Liver (tissue), 8 donors: ENCODE measurements at regions not wholly inside any gene's neighbourhood (a gene's known extent, or its start where the extent isn't known, plus 50 kb on each side); places are given as distances from the start of the nearest gene placed in this dataset.

Experiments used
- DNase-seq: peaks from one replicate; pipeline ENCODE4 v3.0.0-alpha.2; 2017; ENCODE audit warnings: low spot score
- H3K27ac ChIP-seq, 2 donors: one replicate each; pipeline ENCODE4 v1.7.0; 2013; ENCODE audit warnings: inconsistent platforms in 2 of 2, low read length in 2 of 2, control low read depth in 1 of 2, low read depth in 1 of 2, mild to moderate bottlenecking in 1 of 2
- H3K27me3 ChIP-seq, 4 donors: one replicate each; pipeline versions ENCODE4 v1.6.1 to v1.7.0; 2013; ENCODE audit warnings: low read length in 3 of 4, inconsistent platforms in 1 of 4, mild to moderate bottlenecking in 1 of 4, moderate library complexity in 1 of 4; ENCODE audit not compliant: control insufficient read depth in 4 of 4, insufficient read depth in 4 of 4
- H3K36me3 ChIP-seq, 4 donors: one replicate each; pipeline versions ENCODE4 v1.6.1 to v1.7.0; 2013; ENCODE audit warnings: low read length in 3 of 4, mild to moderate bottlenecking in 3 of 4, low read depth in 1 of 4, moderate library complexity in 1 of 4; ENCODE audit not compliant: control insufficient read depth in 4 of 4, insufficient read depth in 3 of 4
- H3K4me1 ChIP-seq, 4 donors: one replicate each; pipeline versions ENCODE4 v1.6.1 to v1.7.0; 2013; ENCODE audit warnings: low read length in 3 of 4, mild to moderate bottlenecking in 3 of 4, moderate library complexity in 1 of 4; ENCODE audit not compliant: control insufficient read depth in 4 of 4, insufficient read depth in 4 of 4
- H3K4me3 ChIP-seq, 3 donors: one replicate each; pipeline versions ENCODE4 v1.6.1 to v1.7.0; 2013; ENCODE audit warnings: low read length in 3 of 3, control low read depth in 1 of 3, low read depth in 1 of 3, mild to moderate bottlenecking in 1 of 3
- H3K9ac ChIP-seq, 2 donors: one replicate each; pipeline ENCODE4 v1.7.0; 2013; ENCODE audit warnings: low read length in 2 of 2, mild to moderate bottlenecking in 2 of 2, moderate library complexity in 2 of 2, control low read depth in 1 of 2, low read depth in 1 of 2
- H3K9me3 ChIP-seq, 4 donors: one replicate each; pipeline versions ENCODE4 v1.6.1 to v1.7.0; 2013; ENCODE audit warnings: low read length in 3 of 4; ENCODE audit not compliant: control insufficient read depth in 4 of 4
- EGR1 ChIP-seq, 2 donors: IDR thresholded peaks; 2 replicates each; pipeline ENCODE4 v1.6.1; 2016 to 2018; ENCODE audit warnings: antibody characterized with exemption in 2 of 2, low read depth in 2 of 2
- FOXA1 ChIP-seq: IDR thresholded peaks from 2 replicates; pipeline ENCODE4 v1.6.1; 2016; ENCODE audit warnings: antibody characterized with exemption
- FOXA2 ChIP-seq: IDR thresholded peaks from 2 replicates; pipeline ENCODE4 v1.6.1; 2016; ENCODE audit warnings: antibody characterized with exemption
- GABPA ChIP-seq, 2 donors: IDR thresholded peaks in 1 of 2; conservative IDR thresholded peaks in 1 of 2; 2 replicates each; pipeline ENCODE4 v1.6.1; 2016; ENCODE audit warnings: antibody characterized with exemption in 2 of 2, mild to moderate bottlenecking in 1 of 2, moderate library complexity in 1 of 2
- HNF4A ChIP-seq, 2 donors: conservative IDR thresholded peaks; 2 replicates each; pipeline ENCODE4 v1.6.1; 2016; ENCODE audit warnings: antibody characterized with exemption in 2 of 2, mild to moderate bottlenecking in 2 of 2
- HNF4G ChIP-seq: IDR thresholded peaks from 2 replicates; pipeline ENCODE4 v1.6.1; 2016; ENCODE audit warnings: antibody characterized with exemption
- JUND ChIP-seq, 2 donors: IDR thresholded peaks; 2 replicates each; pipeline ENCODE4 v1.6.1; 2016; ENCODE audit warnings: antibody characterized with exemption in 2 of 2
- NR2F2 ChIP-seq: IDR thresholded peaks from 2 replicates; pipeline ENCODE4 v1.6.1; 2016; ENCODE audit warnings: antibody characterized with exemption
- RAD21 ChIP-seq, 2 donors: IDR thresholded peaks; 2 replicates each; pipeline ENCODE4 v1.6.1; 2016; ENCODE audit warnings: antibody characterized with exemption in 2 of 2, mild to moderate bottlenecking in 2 of 2
- RXRA ChIP-seq, 2 donors: IDR thresholded peaks; 2 replicates each; pipeline ENCODE4 v1.6.1; 2017 to 2018; ENCODE audit warnings: antibody characterized with exemption in 2 of 2, mild to moderate bottlenecking in 1 of 2
- SP1 ChIP-seq: IDR thresholded peaks from 2 replicates; pipeline ENCODE4 v1.6.1; 2018; ENCODE audit warnings: antibody characterized with exemption, mild to moderate bottlenecking
- TAF1 ChIP-seq: conservative IDR thresholded peaks from 2 replicates; pipeline ENCODE4 v1.6.1; 2016; ENCODE audit warnings: antibody characterized with exemption, mild to moderate bottlenecking
- YY1 ChIP-seq: IDR thresholded peaks from 2 replicates; pipeline ENCODE4 v1.6.1; 2016; ENCODE audit warnings: antibody characterized with exemption, mild to moderate bottlenecking
- WGBS: extraction: QIAGEN DNeasy Blood & Tissue Kit; methylation state at CpG from one replicate; pipeline ENCODE4 v1.1.7; 2013; 5-methylcytosine and 5-hydroxymethylcytosine counted together
- TF ChIP-seq, protein P1 (sequence below): IDR thresholded peaks from 2 replicates; pipeline ENCODE4 v1.6.1; 2016; ENCODE audit warnings: antibody characterized with exemption
- TF ChIP-seq, protein P2 (sequence below): fragments of 150-350 bp; IDR thresholded peaks from 2 replicates; pipeline ENCODE4 v1.5.1; 2017; ENCODE audit warnings: improper control_type of control experiment, low read depth, low read length; ENCODE audit not compliant: missing input control
- TF ChIP-seq, protein P3 (sequence below): IDR thresholded peaks from 2 replicates; pipeline ENCODE4 v1.6.1; 2016; ENCODE audit warnings: antibody characterized with exemption
- TF ChIP-seq, protein P4 (sequence below): IDR thresholded peaks from 2 replicates; pipeline ENCODE4 v1.6.1; 2016; ENCODE audit warnings: antibody characterized with exemption, mild to moderate bottlenecking
- TF ChIP-seq, protein P5 (sequence below): IDR thresholded peaks from 2 replicates; pipeline ENCODE4 v1.6.1; 2016; ENCODE audit warnings: antibody characterized with exemption
- donor health status: healthy.
- donor health status: healthy.
- donor health status: healthy.
- donor health status: healthy.
- donor health status: healthy.

DNA sequence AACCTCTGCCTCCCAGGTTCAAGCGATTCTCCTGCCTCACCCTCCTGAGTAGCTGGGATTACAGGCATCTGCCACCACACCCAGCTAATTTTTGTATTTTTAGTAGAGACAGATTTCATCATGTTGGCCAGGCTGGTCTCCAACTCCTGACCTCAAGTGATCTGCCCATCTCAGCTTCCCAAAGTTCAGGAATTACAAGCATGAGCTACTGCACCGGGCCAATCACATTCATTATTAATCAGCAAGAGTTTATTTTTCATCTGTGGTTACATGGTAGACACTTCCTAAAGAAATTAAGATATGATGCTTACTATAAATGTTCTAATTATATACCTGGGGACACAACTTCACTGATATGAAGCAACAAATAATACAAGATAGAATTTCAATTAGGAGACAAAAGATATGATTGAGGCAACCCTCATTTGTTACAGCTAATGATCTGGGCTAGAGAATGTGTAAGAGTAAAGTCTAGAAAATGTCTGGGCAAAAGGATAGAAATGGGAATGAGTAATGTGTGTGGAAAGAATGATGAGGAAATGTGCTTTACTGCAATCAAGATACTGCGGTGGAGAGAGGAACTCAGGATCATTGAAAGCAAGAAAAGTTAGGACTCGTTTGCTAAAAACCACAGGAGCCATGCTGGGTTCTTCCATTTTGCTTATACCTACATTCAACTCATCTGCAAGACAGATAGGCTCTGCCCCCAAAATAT, 366.8 kb downstream of the ZIC1 start:
- no peak overlapping the region for H3K9ac ChIP-seq
- no peaks in the 10 kb centered on the region for H3K36me3 ChIP-seq
- no peak overlapping the region for H3K27ac ChIP-seq
- WGBS: 72% methylated on average over 4 of the region's 4 CpGs
- H3K4me3 ChIP-seq: no peak overlapping the region
- no peaks in the 10 kb centered on the region for H3K4me1 ChIP-seq
- TF ChIP-seq NR2F2: no peak
- no peak for TF ChIP-seq EGR1 (IDR thresholded peaks at IDR 0.05; ENCODE audit: low read depth in 2 of 2)
- TF ChIP-seq, protein P1, sequence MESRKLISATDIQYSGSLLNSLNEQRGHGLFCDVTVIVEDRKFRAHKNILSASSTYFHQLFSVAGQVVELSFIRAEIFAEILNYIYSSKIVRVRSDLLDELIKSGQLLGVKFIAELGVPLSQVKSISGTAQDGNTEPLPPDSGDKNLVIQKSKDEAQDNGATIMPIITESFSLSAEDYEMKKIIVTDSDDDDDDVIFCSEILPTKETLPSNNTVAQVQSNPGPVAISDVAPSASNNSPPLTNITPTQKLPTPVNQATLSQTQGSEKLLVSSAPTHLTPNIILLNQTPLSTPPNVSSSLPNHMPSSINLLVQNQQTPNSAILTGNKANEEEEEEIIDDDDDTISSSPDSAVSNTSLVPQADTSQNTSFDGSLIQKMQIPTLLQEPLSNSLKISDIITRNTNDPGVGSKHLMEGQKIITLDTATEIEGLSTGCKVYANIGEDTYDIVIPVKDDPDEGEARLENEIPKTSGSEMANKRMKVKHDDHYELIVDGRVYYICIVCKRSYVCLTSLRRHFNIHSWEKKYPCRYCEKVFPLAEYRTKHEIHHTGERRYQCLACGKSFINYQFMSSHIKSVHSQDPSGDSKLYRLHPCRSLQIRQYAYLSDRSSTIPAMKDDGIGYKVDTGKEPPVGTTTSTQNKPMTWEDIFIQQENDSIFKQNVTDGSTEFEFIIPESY: no peak
- TF ChIP-seq, protein P2, sequence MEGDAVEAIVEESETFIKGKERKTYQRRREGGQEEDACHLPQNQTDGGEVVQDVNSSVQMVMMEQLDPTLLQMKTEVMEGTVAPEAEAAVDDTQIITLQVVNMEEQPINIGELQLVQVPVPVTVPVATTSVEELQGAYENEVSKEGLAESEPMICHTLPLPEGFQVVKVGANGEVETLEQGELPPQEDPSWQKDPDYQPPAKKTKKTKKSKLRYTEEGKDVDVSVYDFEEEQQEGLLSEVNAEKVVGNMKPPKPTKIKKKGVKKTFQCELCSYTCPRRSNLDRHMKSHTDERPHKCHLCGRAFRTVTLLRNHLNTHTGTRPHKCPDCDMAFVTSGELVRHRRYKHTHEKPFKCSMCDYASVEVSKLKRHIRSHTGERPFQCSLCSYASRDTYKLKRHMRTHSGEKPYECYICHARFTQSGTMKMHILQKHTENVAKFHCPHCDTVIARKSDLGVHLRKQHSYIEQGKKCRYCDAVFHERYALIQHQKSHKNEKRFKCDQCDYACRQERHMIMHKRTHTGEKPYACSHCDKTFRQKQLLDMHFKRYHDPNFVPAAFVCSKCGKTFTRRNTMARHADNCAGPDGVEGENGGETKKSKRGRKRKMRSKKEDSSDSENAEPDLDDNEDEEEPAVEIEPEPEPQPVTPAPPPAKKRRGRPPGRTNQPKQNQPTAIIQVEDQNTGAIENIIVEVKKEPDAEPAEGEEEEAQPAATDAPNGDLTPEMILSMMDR: no peak
- no peak for TF ChIP-seq RAD21 (IDR thresholded peaks at IDR 0.05)
- TF ChIP-seq SP1: no peak
- no peak for TF ChIP-seq TAF1
- TF ChIP-seq, protein P3, sequence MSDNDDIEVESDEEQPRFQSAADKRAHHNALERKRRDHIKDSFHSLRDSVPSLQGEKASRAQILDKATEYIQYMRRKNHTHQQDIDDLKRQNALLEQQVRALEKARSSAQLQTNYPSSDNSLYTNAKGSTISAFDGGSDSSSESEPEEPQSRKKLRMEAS: no peak
- TF ChIP-seq HNF4G: no peak
- TF ChIP-seq FOXA1: no peak
- no peak for TF ChIP-seq YY1
- TF ChIP-seq, protein P4, sequence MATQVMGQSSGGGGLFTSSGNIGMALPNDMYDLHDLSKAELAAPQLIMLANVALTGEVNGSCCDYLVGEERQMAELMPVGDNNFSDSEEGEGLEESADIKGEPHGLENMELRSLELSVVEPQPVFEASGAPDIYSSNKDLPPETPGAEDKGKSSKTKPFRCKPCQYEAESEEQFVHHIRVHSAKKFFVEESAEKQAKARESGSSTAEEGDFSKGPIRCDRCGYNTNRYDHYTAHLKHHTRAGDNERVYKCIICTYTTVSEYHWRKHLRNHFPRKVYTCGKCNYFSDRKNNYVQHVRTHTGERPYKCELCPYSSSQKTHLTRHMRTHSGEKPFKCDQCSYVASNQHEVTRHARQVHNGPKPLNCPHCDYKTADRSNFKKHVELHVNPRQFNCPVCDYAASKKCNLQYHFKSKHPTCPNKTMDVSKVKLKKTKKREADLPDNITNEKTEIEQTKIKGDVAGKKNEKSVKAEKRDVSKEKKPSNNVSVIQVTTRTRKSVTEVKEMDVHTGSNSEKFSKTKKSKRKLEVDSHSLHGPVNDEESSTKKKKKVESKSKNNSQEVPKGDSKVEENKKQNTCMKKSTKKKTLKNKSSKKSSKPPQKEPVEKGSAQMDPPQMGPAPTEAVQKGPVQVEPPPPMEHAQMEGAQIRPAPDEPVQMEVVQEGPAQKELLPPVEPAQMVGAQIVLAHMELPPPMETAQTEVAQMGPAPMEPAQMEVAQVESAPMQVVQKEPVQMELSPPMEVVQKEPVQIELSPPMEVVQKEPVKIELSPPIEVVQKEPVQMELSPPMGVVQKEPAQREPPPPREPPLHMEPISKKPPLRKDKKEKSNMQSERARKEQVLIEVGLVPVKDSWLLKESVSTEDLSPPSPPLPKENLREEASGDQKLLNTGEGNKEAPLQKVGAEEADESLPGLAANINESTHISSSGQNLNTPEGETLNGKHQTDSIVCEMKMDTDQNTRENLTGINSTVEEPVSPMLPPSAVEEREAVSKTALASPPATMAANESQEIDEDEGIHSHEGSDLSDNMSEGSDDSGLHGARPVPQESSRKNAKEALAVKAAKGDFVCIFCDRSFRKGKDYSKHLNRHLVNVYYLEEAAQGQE: no peak
- TF ChIP-seq JUND (IDR thresholded peaks at IDR 0.05): no peak
- no peak for TF ChIP-seq GABPA (IDR thresholded peaks at IDR 0.05 in 1 of 2, conservative IDR thresholded peaks at IDR 0.05 in 1 of 2)
- no peak for TF ChIP-seq FOXA2
- no peak for TF ChIP-seq HNF4A (conservative IDR thresholded peaks at IDR 0.05)
- no peak for TF ChIP-seq RXRA (IDR thresholded peaks at IDR 0.05)
- TF ChIP-seq, protein P5, sequence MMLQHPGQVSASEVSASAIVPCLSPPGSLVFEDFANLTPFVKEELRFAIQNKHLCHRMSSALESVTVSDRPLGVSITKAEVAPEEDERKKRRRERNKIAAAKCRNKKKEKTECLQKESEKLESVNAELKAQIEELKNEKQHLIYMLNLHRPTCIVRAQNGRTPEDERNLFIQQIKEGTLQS: no peak
- no peaks in the 10 kb centered on the region for H3K9me3 ChIP-seq
- DNase-seq: no peak
- H3K27me3 ChIP-seq: no peaks in the 10 kb centered on the region
